NCI-H2171 treated with DMSO at 0.1 percent for 48 hours (cell line): ENCODE measurements at regions not wholly inside any gene's neighbourhood (a gene's known extent, or its start where the extent isn't known, plus 50 kb on each side); places are given as distances from the start of the nearest gene placed in this dataset.
A peak's percentile ranks its signal among the peaks of the same experiment; 100 is the strongest.
"Not testable (repeated sequence)": the region's sequence is repeated elsewhere in the genome, so short reads cannot be mapped to it uniquely, and the experiment has no call there.

Experiments used
- DNase-seq: peaks from one replicate; lab custom pipeline; 2025; lab: John Stamatoyannopoulos, UW

- DNase-seq = no peak
Measured at GRCh38 chr2:138271467-138271866, 230.1 kb upstream of the SPOPL start.

DNA sequence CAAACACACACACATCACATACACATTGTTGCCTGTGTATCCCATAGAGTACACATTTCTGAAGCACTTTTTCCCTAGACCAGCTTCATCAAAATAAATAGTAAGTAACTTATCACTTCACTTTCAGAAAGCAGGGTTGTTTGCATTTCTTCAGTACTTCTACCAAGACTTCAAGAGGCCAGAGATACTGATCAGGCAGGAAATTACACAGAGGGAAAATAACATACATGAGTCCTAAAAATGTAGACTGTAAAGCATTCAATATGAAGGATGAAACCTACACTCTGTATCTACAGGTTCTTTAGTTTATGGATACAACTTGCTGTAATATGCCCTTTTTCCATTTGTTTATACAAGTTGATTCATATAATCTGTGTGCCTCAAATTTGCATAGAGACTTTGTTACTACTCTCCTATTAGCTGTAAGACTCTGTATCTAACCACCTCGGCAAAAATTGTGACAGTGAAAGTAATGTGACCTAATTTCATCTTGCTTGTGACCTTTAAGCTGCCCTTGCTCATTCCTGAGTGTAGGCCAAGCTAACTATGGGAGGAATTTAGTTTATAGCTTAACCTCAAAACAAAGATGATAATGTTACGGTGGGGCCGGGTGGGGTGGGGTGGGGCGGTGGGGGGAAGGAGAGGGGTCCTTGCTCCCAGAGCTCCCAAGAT is 228.9 kb upstream of the SPOPL start:
- no peak for DNase-seq

GRCh38 chr2:138273280-138273679 is 228.3 kb upstream of the SPOPL start:
- not testable (repeated sequence) for DNase-seq

DNA sequence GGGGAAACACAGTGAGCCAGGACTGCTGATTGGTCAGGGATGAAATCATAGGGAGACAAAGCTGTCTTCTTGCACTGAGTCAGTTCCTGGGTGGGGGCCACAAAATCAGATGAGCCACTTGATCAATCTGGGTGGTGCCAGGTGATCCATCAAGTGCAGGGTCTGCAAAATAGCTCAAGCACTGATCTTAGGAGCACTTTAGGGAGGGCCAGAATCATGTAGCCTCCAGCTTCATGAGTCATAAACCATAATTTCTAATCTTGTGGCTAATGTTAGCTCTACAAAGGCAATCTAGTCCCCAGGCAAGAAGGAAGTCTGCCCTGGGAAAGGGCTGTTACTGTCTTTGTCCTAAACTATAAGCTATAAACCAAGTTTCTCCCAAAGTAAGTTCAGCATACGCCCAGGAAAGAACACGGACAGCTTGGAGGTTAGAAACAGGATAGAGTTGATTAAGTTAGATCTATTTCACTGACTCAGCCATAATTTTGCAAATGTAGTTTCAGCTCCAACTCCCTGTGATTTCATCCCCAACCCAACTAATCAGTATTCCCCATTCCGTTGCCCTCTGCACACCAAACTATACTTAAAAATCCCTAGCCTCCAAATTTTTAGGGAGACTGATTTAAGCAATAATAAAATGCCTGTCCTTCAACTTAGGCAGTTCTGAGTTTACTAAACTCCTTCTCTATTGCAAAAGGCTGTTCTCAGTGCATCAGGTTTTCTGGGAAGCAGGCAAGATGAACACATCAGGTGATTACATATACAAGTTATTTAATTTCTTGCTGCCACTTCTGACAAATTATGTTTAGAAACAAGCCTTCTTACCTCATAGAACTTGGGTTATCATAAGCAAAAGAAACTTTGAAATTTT is 226.9 kb upstream of the SPOPL start:
- no peak for DNase-seq

- DNase-seq = no peak
Measured at GRCh38 chr2:138275292-138275690, 226.3 kb upstream of the SPOPL start.

DNA sequence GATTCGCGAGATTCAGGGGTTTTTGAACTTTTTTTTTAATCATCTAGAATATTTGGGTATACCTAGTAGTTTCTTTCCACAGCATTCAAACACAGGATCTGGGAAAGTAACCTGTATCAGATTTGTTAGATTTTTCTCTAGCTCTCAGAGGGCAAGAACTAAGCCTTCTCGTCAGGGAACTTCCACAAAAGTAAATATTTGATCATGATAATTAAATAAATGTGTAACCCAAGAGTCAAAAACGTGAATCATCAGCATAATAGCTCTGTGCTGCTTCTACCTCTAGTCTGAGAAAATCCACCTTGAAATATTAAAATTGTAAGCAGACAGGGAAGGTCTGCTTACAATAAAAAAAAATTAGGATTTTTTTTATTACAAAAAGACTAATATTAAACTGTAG is 225.7 kb upstream of the SPOPL start:
- no peak for DNase-seq

DNA sequence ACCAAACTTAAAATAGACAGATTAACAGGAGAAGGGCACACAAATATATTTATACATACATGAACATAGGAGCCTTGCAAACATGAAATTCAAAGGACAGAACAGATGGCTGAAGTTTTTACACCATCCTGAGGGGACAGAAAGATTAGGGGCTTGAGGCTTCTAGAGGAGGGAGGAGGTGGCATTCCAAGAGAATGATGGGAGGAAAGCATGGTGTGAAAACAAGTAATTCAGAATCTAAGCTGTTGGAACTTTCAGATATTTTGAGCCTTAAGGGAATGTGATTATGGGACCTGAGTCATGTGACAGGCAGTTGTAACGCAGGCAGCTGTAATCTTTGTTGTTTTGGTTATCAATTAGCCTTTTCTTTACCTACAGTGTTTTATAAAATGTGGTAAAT is 225.2 kb upstream of the SPOPL start:
- DNase-seq = peak; percentile 12

- DNase-seq = no peak
Measured at GRCh38 chr2:138277062-138277461, 224.5 kb upstream of the SPOPL start.

GRCh38 chr2:138279871-138280270 is 221.7 kb upstream of the SPOPL start:
- no peak for DNase-seq

DNA sequence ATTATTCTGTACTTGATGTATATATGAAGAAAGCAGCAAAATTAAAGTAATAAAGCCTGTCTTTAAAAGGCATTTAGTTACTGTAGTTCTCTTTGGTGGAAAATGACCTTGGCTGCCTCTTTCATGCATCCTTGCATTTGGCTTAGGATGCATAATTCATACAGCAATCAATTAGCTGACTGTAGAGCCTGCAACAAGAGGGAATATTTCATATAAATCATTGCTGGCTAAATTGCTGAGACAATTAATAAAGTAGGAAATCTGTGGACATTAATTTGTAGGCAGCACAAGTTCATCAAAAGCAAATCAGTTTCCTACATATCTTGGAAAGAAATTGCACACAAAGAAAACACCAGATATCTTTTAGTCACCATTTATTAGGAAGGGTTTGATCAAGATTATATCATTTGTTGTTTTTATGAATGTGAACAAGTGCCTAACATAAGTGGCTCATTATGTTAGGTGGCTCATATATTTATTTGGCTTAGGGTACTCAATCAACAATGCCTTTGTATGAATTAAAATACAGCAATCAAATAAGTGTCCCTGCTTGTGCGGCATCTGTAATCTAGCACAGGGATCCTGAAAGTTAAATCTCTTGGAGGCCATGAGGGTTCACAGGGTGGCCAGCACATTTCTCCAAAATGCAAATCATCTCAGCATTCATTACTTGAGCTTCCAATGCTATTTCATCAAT is 220.4 kb upstream of the SPOPL start:
- DNase-seq = no peak

GRCh38 chr2:138282014-138282672 is 219.4 kb upstream of the SPOPL start:
- no peak for DNase-seq

DNA sequence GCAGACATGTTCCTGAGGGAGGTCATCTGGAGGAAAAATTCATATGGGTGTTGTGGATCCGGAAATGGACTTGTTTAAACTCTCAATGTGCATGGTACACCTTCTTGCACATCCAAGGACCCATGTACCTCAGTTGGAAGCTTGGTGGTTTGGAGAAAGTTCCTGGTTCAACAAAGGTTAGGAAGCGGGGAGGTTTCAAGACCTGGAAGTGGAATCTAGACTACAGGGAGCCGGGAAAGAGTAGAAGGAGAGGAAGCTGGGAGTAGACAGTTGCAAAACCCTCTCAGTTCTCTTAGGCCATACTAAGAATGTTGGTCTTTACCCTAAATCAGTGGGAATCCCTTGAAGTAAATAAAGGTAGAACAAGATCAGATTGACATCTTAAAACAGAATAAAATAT is 209.8 kb upstream of the SPOPL start:
- DNase-seq = no peak

DNA sequence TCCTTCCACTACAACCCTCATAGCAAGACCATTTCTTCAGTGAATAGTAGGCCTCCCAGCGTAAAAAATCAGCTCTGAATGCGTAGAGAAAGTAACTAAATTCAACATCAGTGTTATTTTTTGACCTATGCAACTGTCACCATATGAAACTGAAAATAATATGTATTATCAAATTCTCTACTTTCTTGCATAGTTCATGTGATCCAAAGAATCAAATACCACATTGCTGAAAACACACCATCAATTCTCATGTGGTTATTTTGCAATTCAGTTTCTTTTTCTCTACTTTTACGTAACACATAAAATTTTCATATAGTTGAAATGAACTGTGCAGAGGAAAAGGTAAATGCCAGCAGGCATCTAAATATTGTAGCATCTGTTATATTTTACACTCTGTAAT is 208.5 kb upstream of the SPOPL start:
- DNase-seq = no peak

GRCh38 chr2:138293549-138293948 is 208.0 kb upstream of the SPOPL start:
- no peak for DNase-seq

- no peak for DNase-seq
Measured at GRCh38 chr2:138294451-138294850, 207.1 kb upstream of the SPOPL start.

- no peak for DNase-seq
Measured at GRCh38 chr2:138296365-138296764, 205.2 kb upstream of the SPOPL start.

DNA sequence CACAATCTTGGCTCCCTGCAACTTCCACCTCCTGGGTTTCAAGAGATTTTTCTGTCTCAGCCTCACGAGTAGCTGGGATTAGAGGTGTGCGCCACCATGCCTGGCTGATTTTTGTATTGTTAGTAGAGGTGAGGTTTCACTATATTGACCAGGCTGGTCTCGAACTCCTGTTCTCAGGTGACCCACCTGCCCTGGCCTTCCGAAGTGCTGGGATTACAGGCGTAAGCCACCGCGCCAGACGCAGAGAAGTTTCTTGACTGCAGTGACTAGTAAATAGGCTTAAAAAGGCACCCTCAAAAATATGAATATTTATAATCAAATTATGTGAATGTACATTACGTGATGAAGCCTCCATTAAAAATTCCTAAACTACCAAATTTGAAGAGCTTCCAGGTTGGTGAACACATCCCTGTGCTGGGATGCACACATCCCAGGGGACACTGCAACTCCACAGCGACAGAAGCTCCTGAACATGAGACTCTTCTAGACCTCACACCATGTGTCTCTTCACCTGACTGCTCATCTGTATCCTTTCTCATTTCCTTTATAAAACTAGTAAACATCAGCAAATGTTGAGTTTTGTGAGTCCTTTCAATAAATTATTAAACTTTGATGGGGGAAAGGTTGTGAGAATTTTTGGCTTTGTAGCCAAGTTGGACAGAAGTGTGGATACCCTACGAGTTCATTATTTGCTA is 203.3 kb upstream of the SPOPL start:
- DNase-seq = peak; percentile 14

DNA sequence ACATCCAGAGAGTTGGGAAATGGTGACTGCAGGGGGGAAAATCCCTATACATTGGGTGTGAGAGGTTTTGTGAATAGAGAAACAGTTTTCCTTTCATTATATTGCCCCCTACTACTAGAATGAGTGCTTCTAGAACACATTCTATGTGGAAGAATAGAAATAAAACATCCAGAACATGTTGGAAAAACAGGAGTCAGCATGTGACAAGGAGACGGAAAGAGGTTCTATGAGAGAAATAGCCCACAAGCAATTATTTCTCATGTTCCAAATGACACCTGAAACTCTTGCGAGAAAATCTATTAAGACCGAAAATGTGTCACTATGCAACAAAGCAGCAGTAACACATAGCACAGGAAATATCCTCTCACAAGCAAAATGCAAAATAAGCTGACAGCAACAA is 202.7 kb upstream of the SPOPL start:
- no peak for DNase-seq

- no peak for DNase-seq
Measured at GRCh38 chr2:138306626-138307025, 194.9 kb upstream of the SPOPL start.

GRCh38 chr2:138307099-138307498 is 194.5 kb upstream of the SPOPL start:
- DNase-seq = no peak

GRCh38 chr2:138309760-138310159 is 191.8 kb upstream of the SPOPL start:
- no peak for DNase-seq

DNA sequence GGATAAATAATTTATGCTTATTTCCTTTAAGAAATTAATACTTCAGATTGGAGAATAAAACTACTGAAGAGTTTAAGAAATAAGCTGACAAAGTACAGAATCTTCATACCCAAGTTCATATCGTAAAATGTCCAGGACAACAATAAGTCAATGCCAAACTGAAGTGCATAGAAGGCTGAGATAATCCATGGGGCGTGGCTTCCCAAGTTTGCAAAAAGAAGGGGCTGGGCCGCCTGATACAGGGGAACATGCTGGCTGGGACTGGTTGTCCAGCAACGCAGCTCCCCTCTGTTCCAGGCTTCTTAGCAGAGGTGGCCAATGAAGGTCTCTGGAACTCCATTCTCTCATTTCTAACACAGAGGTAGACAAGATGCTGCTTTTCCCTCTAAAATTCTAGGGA is 189.5 kb upstream of the SPOPL start:
- no peak for DNase-seq
